ENCODE measurements at regions not wholly inside any gene's neighbourhood (a gene's known extent, or its start where the extent isn't known, plus 50 kb on each side); places are given as distances from the start of the nearest gene placed in this dataset.

- TF ChIP-seq CTCF (IDR thresholded peaks at IDR 0.05; ENCODE audit: low read depth, low read length, missing input control) (no peak), MAX (IDR thresholded peaks at IDR 0.05) (no peak), ATF3 (IDR thresholded peaks at IDR 0.05) (no peak), JUND (IDR thresholded peaks at IDR 0.05) (no peak), TAF1 (conservative IDR thresholded peaks at IDR 0.05) (no peak), ZBTB33 (IDR thresholded peaks at IDR 0.05) (no peak), RXRA (IDR thresholded peaks at IDR 0.05) (no peak)
Observed at GRCh38 chr3:80097674-80098073, 329.9 kb upstream of the ROBO1 start.
